Thyroid gland (tissue), 4 donors: ENCODE measurements at regions not wholly inside any gene's neighbourhood (a gene's known extent, or its start where the extent isn't known, plus 50 kb on each side); places are given as distances from the start of the nearest gene placed in this dataset.
"Not testable (repeated sequence)": the region's sequence is repeated elsewhere in the genome, so short reads cannot be mapped to it uniquely, and the experiment has no call there.

Experiments used
- DNase-seq, 2 donors: peaks; one replicate each; pipeline ENCODE4 v3.0.0-alpha.2; 2019
- H3K27ac ChIP-seq, 3 donors: fragments of 200-600 bp; sonication (generic); 1 replicate in 2 of 3; 2 replicates in 1 of 3; pipeline ENCODE4 v1.5.1; 2016 to 2019; ENCODE audit warnings: mild to moderate bottlenecking in 1 of 3, moderate library complexity in 1 of 3
- H3K27me3 ChIP-seq: fragments of 200-600 bp; sonication (generic); one replicate; pipeline ENCODE4 v1.5.1; 2019
- H3K36me3 ChIP-seq, 2 donors: fragments of 200-600 bp; sonication (generic); one replicate each; pipeline ENCODE4 v1.5.1; 2016 to 2019
- H3K4me1 ChIP-seq, 2 donors: fragments of 200-600 bp; sonication (generic); one replicate each; pipeline ENCODE4 v1.5.1; 2017 to 2019
- H3K4me3 ChIP-seq, 3 donors: fragments of 200-600 bp; sonication (generic); replicated peaks in 1 of 3; 1 replicate in 2 of 3; 2 replicates in 1 of 3; pipeline ENCODE4 v1.5.1; 2016; ENCODE audit warnings: mild to moderate bottlenecking in 1 of 3
- H3K9me3 ChIP-seq: fragments of 200-600 bp; sonication (generic); one replicate; pipeline ENCODE4 v1.5.1; 2017
- POLR2A ChIP-seq, 2 donors: fragments of 450-650 bp; IDR thresholded peaks; one replicate each; pipeline ENCODE4 v1.6.1; 2017; ENCODE audit warnings: antibody characterized with exemption in 2 of 2, mild to moderate bottlenecking in 2 of 2, moderate library complexity in 1 of 2
- WGBS, 2 donors: methylation state at CpG; one replicate each; pipeline ENCODE4 v1.1.5; 2017; 5-methylcytosine and 5-hydroxymethylcytosine counted together
- intact Hi-C: fragments of 100-400 bp; cut with DNase I; formaldehyde crosslinking; loops from one replicate; pipeline ENCODE4 v1.15.1; 2023
- TF ChIP-seq, protein P1 (sequence below), 6 experiments: fragments of 200-600 bp in 3 of 6; fragments of 450-650 bp in 3 of 6; sonication (generic) in 3 of 6; IDR thresholded peaks; one replicate each; pipeline ENCODE4 v1.5.1; 2016 to 2019; ENCODE audit warnings: antibody characterized with exemption in 6 of 6, mild to moderate bottlenecking in 2 of 6, inconsistent platforms in 1 of 6, moderate library complexity in 1 of 6

DNA sequence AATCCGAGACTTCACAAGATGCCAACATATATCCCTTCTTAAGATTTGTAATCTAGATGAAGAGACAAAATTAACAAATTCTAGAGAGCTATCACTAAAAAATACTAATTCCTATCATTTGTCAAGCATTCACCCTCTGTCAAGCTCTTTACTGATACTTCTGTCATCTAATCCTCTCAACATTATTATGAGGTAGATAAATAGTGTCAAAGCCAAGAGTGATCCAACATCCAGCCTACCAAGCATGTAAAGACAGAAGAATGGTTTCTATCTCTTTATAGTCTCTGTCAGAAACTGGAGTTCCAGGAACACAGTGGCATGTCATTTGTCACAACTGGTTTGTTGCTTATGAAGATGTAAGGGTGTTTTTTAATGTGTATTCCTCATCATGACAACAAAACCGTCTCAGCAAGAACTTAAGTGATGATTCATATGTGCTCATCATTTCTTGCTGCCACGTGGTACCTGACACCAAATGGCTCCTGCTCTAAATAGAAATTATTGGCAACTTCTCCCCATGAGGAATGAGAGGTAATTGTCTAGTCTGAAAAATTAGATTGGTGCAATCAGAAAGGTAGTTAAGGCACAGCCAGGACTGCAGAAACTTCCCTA is 196.8 kb downstream of the TOX3 start:
- Histone ChIP-seq H3K4me3 (no peak overlapping the region), H3K27me3 (no peaks in the 10 kb centered on the region), H3K27ac (no peak overlapping the region), H3K9me3 (no peaks in the 10 kb centered on the region), H3K36me3 (no peaks in the 10 kb centered on the region), H3K4me1 (no peaks in the 10 kb centered on the region)
- TF ChIP-seq, protein P1, sequence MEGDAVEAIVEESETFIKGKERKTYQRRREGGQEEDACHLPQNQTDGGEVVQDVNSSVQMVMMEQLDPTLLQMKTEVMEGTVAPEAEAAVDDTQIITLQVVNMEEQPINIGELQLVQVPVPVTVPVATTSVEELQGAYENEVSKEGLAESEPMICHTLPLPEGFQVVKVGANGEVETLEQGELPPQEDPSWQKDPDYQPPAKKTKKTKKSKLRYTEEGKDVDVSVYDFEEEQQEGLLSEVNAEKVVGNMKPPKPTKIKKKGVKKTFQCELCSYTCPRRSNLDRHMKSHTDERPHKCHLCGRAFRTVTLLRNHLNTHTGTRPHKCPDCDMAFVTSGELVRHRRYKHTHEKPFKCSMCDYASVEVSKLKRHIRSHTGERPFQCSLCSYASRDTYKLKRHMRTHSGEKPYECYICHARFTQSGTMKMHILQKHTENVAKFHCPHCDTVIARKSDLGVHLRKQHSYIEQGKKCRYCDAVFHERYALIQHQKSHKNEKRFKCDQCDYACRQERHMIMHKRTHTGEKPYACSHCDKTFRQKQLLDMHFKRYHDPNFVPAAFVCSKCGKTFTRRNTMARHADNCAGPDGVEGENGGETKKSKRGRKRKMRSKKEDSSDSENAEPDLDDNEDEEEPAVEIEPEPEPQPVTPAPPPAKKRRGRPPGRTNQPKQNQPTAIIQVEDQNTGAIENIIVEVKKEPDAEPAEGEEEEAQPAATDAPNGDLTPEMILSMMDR (IDR thresholded peaks at IDR 0.05): no peak
- TF ChIP-seq POLR2A (IDR thresholded peaks at IDR 0.05): no peak
- WGBS, 2 donors: 72 to 81% methylated on average over 3 of the region's 3 CpGs
- no peak for DNase-seq
- intact Hi-C loops: no loop called here

- Histone ChIP-seq H3K27me3 (no peaks in the 10 kb centered on the region), H3K9me3 (no peaks in the 10 kb centered on the region), H3K27ac (no peak overlapping the region), H3K4me1 (no peaks in the 10 kb centered on the region), H3K36me3 (no peaks in the 10 kb centered on the region), H3K4me3 (no peak overlapping the region)
- TF ChIP-seq, protein P1 (IDR thresholded peaks at IDR 0.05): no peak
- TF ChIP-seq POLR2A (IDR thresholded peaks at IDR 0.05): no peak
- no peak for DNase-seq
- 78 to 84% methylated on average over 2 of the region's 2 CpGs for WGBS, 2 donors
- intact Hi-C loops: no loop called here
Measured at GRCh38 chr16:52346709-52347108, 200.2 kb downstream of the TOX3 start.

- H3K4me3 ChIP-seq, H3K9me3 ChIP-seq, intact Hi-C loops, H3K4me1 ChIP-seq, H3K27me3 ChIP-seq, H3K27ac ChIP-seq, DNase-seq, H3K36me3 ChIP-seq: not testable (repeated sequence)
- 85 to 92% methylated on average over 8 of the region's 8 CpGs for WGBS, 2 donors
Measured at GRCh38 chr16:52333673-52334072, 213.3 kb downstream of the TOX3 start.

DNA sequence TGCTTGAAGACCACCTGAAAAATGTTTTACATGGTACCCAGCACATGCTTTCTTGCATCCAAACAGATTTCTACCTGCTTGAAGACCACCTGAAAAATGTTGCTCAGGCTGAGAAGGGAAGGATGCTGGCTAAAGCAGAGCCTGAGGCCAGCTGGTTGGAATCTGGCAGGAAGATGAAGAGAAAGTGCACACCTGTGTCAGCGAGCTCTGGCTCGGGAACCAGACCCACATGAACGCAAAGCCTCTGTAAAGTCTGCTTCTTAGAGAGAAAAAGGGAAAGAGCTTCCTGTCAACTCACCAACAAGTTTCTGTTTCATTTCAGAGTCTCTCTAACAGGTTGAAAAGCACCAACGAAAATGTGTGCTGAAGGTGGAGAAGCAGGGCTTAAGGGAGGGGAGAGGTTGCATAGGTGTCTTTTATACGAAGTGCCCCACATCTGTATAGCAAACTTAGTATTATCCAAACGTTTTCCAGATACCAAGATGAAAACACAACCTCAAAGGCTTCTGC is 226.0 kb downstream of the TOX3 start:
- Histone ChIP-seq H3K4me1 (no peaks in the 10 kb centered on the region), H3K9me3 (no peaks in the 10 kb centered on the region), H3K27me3 (no peaks in the 10 kb centered on the region), H3K36me3 (no peaks in the 10 kb centered on the region), H3K4me3 (no peak overlapping the region), H3K27ac (no peak overlapping the region)
- intact Hi-C loops: no loop called here
- 62 to 68% methylated on average over 6 of the region's 6 CpGs for WGBS, 2 donors
- TF ChIP-seq, protein P1 (IDR thresholded peaks at IDR 0.05): no peak
- no peak for TF ChIP-seq POLR2A (IDR thresholded peaks at IDR 0.05)
- DNase-seq: no peak

- no peak overlapping the region for H3K27ac ChIP-seq
- 73 to 84% methylated on average over 2 of the region's 2 CpGs for WGBS, 2 donors
- no peak for TF ChIP-seq POLR2A (IDR thresholded peaks at IDR 0.05)
- TF ChIP-seq, protein P1 (IDR thresholded peaks at IDR 0.05): no peak
- H3K4me1 ChIP-seq: no peaks in the 10 kb centered on the region
- DNase-seq: no peak
- no peak overlapping the region for H3K4me3 ChIP-seq
- H3K27me3 ChIP-seq: no peaks in the 10 kb centered on the region
- H3K9me3 ChIP-seq: no peaks in the 10 kb centered on the region
- intact Hi-C loops: no loop called here
- H3K36me3 ChIP-seq: no peaks in the 10 kb centered on the region
Measured at GRCh38 chr16:52318302-52319009, 228.5 kb downstream of the TOX3 start.
